ENCODE measurements at regions not wholly inside any gene's neighbourhood (a gene's known extent, or its start where the extent isn't known, plus 50 kb on each side); places are given as distances from the start of the nearest gene placed in this dataset.

DNA sequence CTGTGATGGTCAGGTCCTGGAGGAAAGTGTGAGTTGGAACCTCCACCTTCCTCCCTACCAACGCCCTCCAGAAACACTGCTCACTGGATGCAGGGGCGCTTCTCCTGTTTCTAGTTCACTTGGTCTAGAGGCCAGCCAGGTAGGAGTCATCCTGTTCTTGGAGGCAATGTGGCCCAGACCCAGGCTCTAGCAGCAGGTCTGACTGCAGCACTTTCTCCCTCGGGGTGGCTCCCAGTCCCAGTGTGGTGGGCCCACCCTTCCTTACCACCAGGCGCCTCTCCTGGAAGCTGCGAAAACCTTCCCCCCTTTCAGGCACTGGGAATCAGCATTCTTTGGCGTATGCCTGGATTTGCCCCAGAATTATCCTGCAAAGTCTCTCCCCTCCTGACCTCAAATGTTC lies 292.8 kb downstream of the SOX11 start:
- no peak for TF ChIP-seq CTCF (IDR thresholded peaks at IDR 0.05 in 8 of 11, conservative IDR thresholded peaks at IDR 0.05 in 3 of 11)
- no peak for TF ChIP-seq POLR2AphosphoS5 (IDR thresholded peaks at IDR 0.05)

Data from spleen (tissue), 7 donors.